HL-60 (cell line): ENCODE measurements at regions not wholly inside any gene's neighbourhood (a gene's known extent, or its start where the extent isn't known, plus 50 kb on each side); places are given as distances from the start of the nearest gene placed in this dataset.

Experiments used
- DNase-seq, 2 experiments: peaks; one replicate each; pipeline ENCODE4 v3.0.0-alpha.2; 2010 to 2020; ENCODE audit warnings: low read depth in 1 of 2, low spot score in 1 of 2
- H3K27ac ChIP-seq: fragments of 250-450 bp; sonication (Bioruptor Pico); replicated peaks from 2 replicates; pipeline ENCODE4 v1.5.1; 2020; ENCODE audit warnings: mild to moderate bottlenecking, moderate library complexity
- H3K27me3 ChIP-seq: fragments of 250-450 bp; sonication (Bioruptor Pico); 2 replicates; pipeline ENCODE4 v1.5.1; 2021; ENCODE audit warnings: mild to moderate bottlenecking, moderate library complexity; ENCODE audit not compliant: insufficient read depth, poor library complexity, severe bottlenecking
- H3K4me3 ChIP-seq: replicated peaks from 2 replicates; pipeline ENCODE4 v1.5.1; 2011; ENCODE audit warnings: mild to moderate bottlenecking, control low read depth, low read length; ENCODE audit not compliant: insufficient read depth
- CTCF ChIP-seq: IDR thresholded peaks from one replicate; pipeline ENCODE4 v1.5.1; 2011; ENCODE audit warnings: low read length, control low read depth, inconsistent platforms; ENCODE audit not compliant: insufficient read depth
- GABPA ChIP-seq: IDR thresholded peaks from 2 replicates; pipeline ENCODE4 v1.6.1; 2012; ENCODE audit warnings: low read depth
- POLR2AphosphoS5 ChIP-seq: IDR thresholded peaks from 2 replicates; pipeline ENCODE4 v1.6.1; 2012; ENCODE audit warnings: low read depth
- REST ChIP-seq: IDR thresholded peaks from 2 replicates; pipeline ENCODE4 v1.6.1; 2012; ENCODE audit warnings: low read depth; ENCODE audit not compliant: insufficient replicate concordance
- SPI1 ChIP-seq: IDR thresholded peaks from 2 replicates; pipeline ENCODE4 v1.6.1; 2012; ENCODE audit warnings: low read depth, mild to moderate bottlenecking, borderline replicate concordance

- Histone ChIP-seq H3K27ac (no peak overlapping the region), H3K27me3 (no peaks in the 10 kb centered on the region), H3K4me3 (no peak overlapping the region)
- DNase-seq, result no peak
- TF ChIP-seq REST, result no peak
- TF ChIP-seq SPI1, result no peak
- TF ChIP-seq GABPA, result no peak
- TF ChIP-seq CTCF, result no peak
- TF ChIP-seq POLR2AphosphoS5, result no peak
Observed at GRCh38 chr17:31738996-31739699, 119.9 kb downstream of the COPRS start.

- DNase-seq, result no peak
- TF ChIP-seq CTCF, result no peak
- no peak for TF ChIP-seq GABPA
- TF ChIP-seq POLR2AphosphoS5, result no peak
- Histone ChIP-seq H3K27me3 (no peaks in the 10 kb centered on the region), H3K27ac (no peak overlapping the region), H3K4me3 (no peak overlapping the region)
Observed at GRCh38 chr17:31738488-31738887, 120.6 kb downstream of the COPRS start.

DNA sequence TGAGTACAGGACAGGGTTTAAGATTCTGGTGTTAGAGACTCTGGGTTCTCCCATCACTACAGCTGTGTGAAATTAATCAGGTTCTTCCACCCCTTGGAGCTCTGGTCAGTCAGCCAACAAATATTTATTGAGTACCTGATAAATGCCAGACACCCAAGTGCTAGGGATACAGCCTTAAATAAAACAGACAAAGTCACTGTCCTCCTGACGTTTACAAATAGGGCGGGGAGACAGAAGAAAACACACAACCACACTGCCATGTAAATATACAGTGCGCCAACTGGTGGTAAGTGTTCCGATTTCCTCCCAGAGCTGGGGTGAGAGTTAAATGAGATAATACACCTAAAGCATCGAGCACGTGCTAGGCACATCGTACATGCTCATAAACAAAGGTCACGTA is 121.0 kb downstream of the COPRS start:
- TF ChIP-seq SPI1 (no peak), POLR2AphosphoS5 (no peak), GABPA (no peak), CTCF (no peak), REST (no peak)
- Histone ChIP-seq H3K4me3 (no peak overlapping the region), H3K27ac (no peak overlapping the region), H3K27me3 (no peaks in the 10 kb centered on the region)
- DNase-seq, result no peak
